ENCODE measurements at regions not wholly inside any gene's neighbourhood (a gene's known extent, or its start where the extent isn't known, plus 50 kb on each side); places are given as distances from the start of the nearest gene placed in this dataset.
A peak's percentile ranks its signal among the peaks of the same experiment; 100 is the strongest.

DNA sequence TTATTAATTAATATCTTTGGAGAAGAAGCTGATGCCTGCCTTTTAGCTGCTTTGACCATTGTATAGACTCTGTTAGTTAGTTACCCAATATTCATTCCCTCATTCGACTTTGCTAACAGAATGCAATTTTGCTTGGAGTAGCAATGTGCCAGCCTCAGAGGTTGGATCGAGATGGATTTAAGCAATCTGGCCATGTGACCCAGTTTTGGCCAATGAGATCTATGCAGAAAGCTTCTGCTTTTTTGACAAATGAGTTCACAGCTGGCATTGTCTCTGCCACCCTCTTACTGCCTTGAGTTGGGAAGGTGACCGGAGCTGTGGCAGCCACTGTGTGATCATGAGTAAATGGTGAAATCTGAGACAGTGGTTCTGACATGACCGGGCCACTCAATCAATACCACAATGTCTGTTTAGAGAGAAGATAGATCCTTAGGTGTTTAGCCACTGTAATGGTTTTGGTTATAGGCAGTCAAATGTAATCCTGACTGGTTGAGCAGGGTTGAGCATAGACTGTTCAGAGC is 74.9 kb upstream of the MED13L start:
- TF ChIP-seq, protein P1, sequence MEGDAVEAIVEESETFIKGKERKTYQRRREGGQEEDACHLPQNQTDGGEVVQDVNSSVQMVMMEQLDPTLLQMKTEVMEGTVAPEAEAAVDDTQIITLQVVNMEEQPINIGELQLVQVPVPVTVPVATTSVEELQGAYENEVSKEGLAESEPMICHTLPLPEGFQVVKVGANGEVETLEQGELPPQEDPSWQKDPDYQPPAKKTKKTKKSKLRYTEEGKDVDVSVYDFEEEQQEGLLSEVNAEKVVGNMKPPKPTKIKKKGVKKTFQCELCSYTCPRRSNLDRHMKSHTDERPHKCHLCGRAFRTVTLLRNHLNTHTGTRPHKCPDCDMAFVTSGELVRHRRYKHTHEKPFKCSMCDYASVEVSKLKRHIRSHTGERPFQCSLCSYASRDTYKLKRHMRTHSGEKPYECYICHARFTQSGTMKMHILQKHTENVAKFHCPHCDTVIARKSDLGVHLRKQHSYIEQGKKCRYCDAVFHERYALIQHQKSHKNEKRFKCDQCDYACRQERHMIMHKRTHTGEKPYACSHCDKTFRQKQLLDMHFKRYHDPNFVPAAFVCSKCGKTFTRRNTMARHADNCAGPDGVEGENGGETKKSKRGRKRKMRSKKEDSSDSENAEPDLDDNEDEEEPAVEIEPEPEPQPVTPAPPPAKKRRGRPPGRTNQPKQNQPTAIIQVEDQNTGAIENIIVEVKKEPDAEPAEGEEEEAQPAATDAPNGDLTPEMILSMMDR (IDR thresholded peaks at IDR 0.05; ENCODE audit: control insufficient read depth, extremely low read depth, insufficient read depth) = no peak

DNA sequence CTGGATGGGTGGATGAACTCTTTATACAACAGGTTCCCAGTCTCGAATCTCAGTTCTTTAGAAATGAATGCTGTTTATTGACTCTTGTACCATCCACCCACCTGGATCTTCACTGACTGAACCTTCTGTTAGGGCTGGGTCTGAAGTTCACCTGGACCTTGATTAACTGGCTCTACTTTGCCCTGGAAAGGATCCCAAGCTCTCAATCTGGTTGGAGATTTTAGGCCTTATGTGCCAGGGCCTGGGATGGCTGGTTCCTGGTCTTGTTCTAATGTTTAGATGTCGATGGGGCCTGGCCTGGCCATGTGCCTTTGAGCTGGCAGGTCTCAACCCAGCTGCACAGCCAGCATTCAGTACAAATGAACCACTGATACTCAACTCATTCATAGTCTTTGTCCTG is 76.5 kb upstream of the MED13L start:
- DNase-seq (ENCODE audit: low read depth) = no peak
- TF ChIP-seq, protein P1 (IDR thresholded peaks at IDR 0.05; ENCODE audit: control insufficient read depth, extremely low read depth, insufficient read depth) = no peak
- no peak overlapping the region for H3K4me3 ChIP-seq (ENCODE audit: low read depth, low read length)

More for the DNA sequence above, 74.9 kb upstream of the MED13L start:
- no peak for DNase-seq (ENCODE audit: low read depth)
- H3K4me3 ChIP-seq (ENCODE audit: low read depth, low read length) = no peak overlapping the region

DNA sequence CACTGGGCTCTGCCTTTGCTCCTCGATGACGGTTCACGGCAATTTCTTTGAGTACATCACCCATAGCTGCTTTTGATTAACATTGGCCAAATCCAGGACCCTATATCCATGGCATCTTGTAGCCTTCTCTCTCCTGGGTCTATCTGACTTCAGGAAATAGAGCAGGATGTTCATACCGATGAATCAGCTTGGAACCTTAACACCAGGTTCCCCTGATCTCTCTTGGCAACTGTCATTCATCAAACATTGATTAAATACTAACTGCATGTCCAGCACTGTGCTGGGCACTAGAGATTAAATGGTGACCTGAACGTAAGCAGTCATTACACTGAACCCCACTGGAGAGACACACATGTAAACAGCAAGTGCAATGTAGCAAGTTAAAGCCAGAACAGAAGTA is 77.0 kb upstream of the MED13L start:
- H3K4me3 ChIP-seq (ENCODE audit: low read depth, low read length) = no peak overlapping the region
- TF ChIP-seq, protein P1 (IDR thresholded peaks at IDR 0.05; ENCODE audit: control insufficient read depth, extremely low read depth, insufficient read depth) = no peak
- DNase-seq (ENCODE audit: low read depth) = no peak

DNA sequence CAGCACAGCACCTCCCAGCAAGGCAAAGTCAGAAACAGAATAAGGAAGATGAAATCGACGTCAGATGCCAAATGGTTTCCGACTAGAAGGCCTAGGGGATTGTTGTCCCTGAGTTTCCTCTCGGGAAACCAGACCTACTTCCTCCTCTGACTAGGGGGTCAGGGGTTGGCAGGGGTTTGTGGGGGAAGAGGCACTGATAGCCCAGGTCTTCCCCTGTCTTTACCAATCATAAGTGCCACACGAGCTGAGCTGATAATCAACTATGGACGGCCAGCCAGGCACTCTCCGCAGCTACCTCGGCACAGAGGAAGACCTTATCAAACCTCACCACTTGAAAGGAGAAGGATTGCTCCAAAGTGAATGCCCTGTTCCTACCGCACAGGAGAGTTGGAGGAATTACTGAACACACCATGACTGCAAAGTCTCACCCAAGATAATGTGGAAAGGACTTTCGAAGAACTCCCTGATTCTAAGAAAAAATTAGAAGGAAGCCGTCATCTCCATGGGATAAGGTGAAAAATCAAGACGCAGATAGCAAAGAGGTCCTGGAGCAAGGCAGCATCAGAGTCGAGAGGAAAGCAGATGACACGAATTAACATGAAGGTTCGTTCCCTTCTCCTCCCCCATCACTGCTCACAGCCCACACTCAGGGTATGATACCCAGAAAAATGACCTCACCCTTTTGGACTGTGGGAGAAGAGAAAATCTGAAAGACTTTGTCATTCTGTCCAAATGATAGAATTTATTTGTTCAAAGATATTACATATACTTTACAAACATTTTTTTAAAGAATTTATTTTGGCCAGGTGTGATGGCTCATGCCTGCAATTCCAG is 77.7 kb upstream of the MED13L start:
- TF ChIP-seq, protein P1 (IDR thresholded peaks at IDR 0.05; ENCODE audit: control insufficient read depth, extremely low read depth, insufficient read depth) = no peak
- H3K4me3 ChIP-seq (ENCODE audit: low read depth, low read length) = no peak overlapping the region
- DNase-seq (ENCODE audit: low read depth) = no peak

DNA sequence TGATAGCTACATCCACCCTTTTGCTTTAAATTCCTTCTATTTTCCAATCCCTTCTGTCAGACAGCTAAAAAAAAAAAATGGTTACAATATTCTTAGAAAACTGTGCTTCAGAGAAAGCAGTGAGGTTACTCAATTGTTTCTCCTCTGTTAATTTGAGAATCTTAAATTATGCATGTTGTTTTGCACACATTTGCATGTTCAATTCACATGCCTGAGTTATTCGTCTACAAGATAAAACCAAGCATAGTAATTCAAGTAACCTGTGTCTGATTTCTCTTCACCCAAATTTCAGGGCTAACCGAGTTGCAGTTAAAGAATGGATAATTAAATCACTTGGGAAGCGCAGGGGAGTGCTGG is 81.0 kb upstream of the MED13L start:
- TF ChIP-seq, protein P1 (IDR thresholded peaks at IDR 0.05; ENCODE audit: control insufficient read depth, extremely low read depth, insufficient read depth) = no peak
- DNase-seq (ENCODE audit: low read depth) = no peak
- no peak overlapping the region for H3K4me3 ChIP-seq (ENCODE audit: low read depth, low read length)

DNA sequence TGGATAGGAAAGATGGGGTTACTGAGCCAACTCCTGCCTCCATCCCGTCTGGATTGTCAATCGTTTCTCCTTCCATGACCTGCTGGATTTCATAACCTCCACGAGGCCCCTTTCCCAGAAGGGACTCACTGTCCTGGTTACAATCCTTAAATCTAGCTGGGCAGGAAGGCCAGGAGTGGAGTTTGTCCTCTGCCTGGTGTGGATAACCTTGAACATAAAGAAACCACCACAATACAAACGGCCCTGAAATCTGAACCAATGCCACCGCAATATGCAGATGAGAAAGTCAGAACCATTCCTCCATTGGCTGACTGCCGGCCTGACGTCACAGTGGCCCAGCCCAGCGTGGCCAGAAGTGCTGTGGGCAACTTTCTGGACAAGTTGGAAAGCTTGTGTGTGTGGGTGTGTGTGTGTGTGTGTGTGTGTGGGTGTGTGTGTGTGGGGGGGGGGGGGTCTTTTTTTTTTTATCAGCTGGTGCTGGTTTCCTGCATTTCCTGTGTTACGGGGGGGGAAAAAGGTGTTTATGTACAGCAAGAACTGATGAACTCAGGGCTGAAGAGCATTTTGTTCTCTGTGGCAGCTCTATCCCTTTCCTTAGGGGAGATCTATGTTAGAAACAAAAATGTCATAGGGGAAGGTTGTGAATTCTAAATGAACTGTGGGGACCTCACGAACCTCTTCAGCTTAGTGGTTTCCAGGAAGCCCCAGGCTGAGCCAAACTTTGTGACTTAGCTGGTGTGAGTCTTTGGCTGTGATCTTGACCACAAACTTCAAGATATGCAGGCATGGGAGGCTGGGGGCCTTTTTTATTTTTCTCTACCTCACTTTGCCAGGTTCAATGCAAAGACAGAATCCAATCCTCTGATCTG is 81.6 kb upstream of the MED13L start:
- peak; percentile 62 for DNase-seq (ENCODE audit: low read depth)
- TF ChIP-seq, protein P1 (IDR thresholded peaks at IDR 0.05; ENCODE audit: control insufficient read depth, extremely low read depth, insufficient read depth) = no peak
- H3K4me3 ChIP-seq (ENCODE audit: low read depth, low read length) = no peak overlapping the region

Measured in LNCaP clone FGC (cell line).